Liver (tissue), 8 donors: ENCODE measurements at regions not wholly inside any gene's neighbourhood (a gene's known extent, or its start where the extent isn't known, plus 50 kb on each side); places are given as distances from the start of the nearest gene placed in this dataset.

Experiments
- DNase-seq: peaks from one replicate; pipeline ENCODE4 v3.0.0-alpha.2; 2017; ENCODE audit warnings: low spot score
- H3K27ac ChIP-seq, 2 donors: one replicate each; pipeline ENCODE4 v1.7.0; 2013; ENCODE audit warnings: inconsistent platforms in 2 of 2, low read length in 2 of 2, control low read depth in 1 of 2, low read depth in 1 of 2, mild to moderate bottlenecking in 1 of 2
- H3K27me3 ChIP-seq, 4 donors: one replicate each; pipeline versions ENCODE4 v1.6.1 to v1.7.0; 2013; ENCODE audit warnings: low read length in 3 of 4, inconsistent platforms in 1 of 4, mild to moderate bottlenecking in 1 of 4, moderate library complexity in 1 of 4; ENCODE audit not compliant: control insufficient read depth in 4 of 4, insufficient read depth in 4 of 4
- H3K36me3 ChIP-seq, 4 donors: one replicate each; pipeline versions ENCODE4 v1.6.1 to v1.7.0; 2013; ENCODE audit warnings: low read length in 3 of 4, mild to moderate bottlenecking in 3 of 4, low read depth in 1 of 4, moderate library complexity in 1 of 4; ENCODE audit not compliant: control insufficient read depth in 4 of 4, insufficient read depth in 3 of 4
- H3K4me1 ChIP-seq, 4 donors: one replicate each; pipeline versions ENCODE4 v1.6.1 to v1.7.0; 2013; ENCODE audit warnings: low read length in 3 of 4, mild to moderate bottlenecking in 3 of 4, moderate library complexity in 1 of 4; ENCODE audit not compliant: control insufficient read depth in 4 of 4, insufficient read depth in 4 of 4
- H3K4me3 ChIP-seq, 3 donors: one replicate each; pipeline versions ENCODE4 v1.6.1 to v1.7.0; 2013; ENCODE audit warnings: low read length in 3 of 3, control low read depth in 1 of 3, low read depth in 1 of 3, mild to moderate bottlenecking in 1 of 3
- H3K9ac ChIP-seq, 2 donors: one replicate each; pipeline ENCODE4 v1.7.0; 2013; ENCODE audit warnings: low read length in 2 of 2, mild to moderate bottlenecking in 2 of 2, moderate library complexity in 2 of 2, control low read depth in 1 of 2, low read depth in 1 of 2
- H3K9me3 ChIP-seq, 4 donors: one replicate each; pipeline versions ENCODE4 v1.6.1 to v1.7.0; 2013; ENCODE audit warnings: low read length in 3 of 4; ENCODE audit not compliant: control insufficient read depth in 4 of 4
- EGR1 ChIP-seq, 2 donors: IDR thresholded peaks; 2 replicates each; pipeline ENCODE4 v1.6.1; 2016 to 2018; ENCODE audit warnings: antibody characterized with exemption in 2 of 2, low read depth in 2 of 2
- FOXA1 ChIP-seq: IDR thresholded peaks from 2 replicates; pipeline ENCODE4 v1.6.1; 2016; ENCODE audit warnings: antibody characterized with exemption
- FOXA2 ChIP-seq: IDR thresholded peaks from 2 replicates; pipeline ENCODE4 v1.6.1; 2016; ENCODE audit warnings: antibody characterized with exemption
- GABPA ChIP-seq, 2 donors: IDR thresholded peaks in 1 of 2; conservative IDR thresholded peaks in 1 of 2; 2 replicates each; pipeline ENCODE4 v1.6.1; 2016; ENCODE audit warnings: antibody characterized with exemption in 2 of 2, mild to moderate bottlenecking in 1 of 2, moderate library complexity in 1 of 2
- HNF4A ChIP-seq, 2 donors: conservative IDR thresholded peaks; 2 replicates each; pipeline ENCODE4 v1.6.1; 2016; ENCODE audit warnings: antibody characterized with exemption in 2 of 2, mild to moderate bottlenecking in 2 of 2
- HNF4G ChIP-seq: IDR thresholded peaks from 2 replicates; pipeline ENCODE4 v1.6.1; 2016; ENCODE audit warnings: antibody characterized with exemption
- JUND ChIP-seq, 2 donors: IDR thresholded peaks; 2 replicates each; pipeline ENCODE4 v1.6.1; 2016; ENCODE audit warnings: antibody characterized with exemption in 2 of 2
- NR2F2 ChIP-seq: IDR thresholded peaks from 2 replicates; pipeline ENCODE4 v1.6.1; 2016; ENCODE audit warnings: antibody characterized with exemption
- RAD21 ChIP-seq, 2 donors: IDR thresholded peaks; 2 replicates each; pipeline ENCODE4 v1.6.1; 2016; ENCODE audit warnings: antibody characterized with exemption in 2 of 2, mild to moderate bottlenecking in 2 of 2
- RXRA ChIP-seq, 2 donors: IDR thresholded peaks; 2 replicates each; pipeline ENCODE4 v1.6.1; 2017 to 2018; ENCODE audit warnings: antibody characterized with exemption in 2 of 2, mild to moderate bottlenecking in 1 of 2
- SP1 ChIP-seq: IDR thresholded peaks from 2 replicates; pipeline ENCODE4 v1.6.1; 2018; ENCODE audit warnings: antibody characterized with exemption, mild to moderate bottlenecking
- TAF1 ChIP-seq: conservative IDR thresholded peaks from 2 replicates; pipeline ENCODE4 v1.6.1; 2016; ENCODE audit warnings: antibody characterized with exemption, mild to moderate bottlenecking
- YY1 ChIP-seq: IDR thresholded peaks from 2 replicates; pipeline ENCODE4 v1.6.1; 2016; ENCODE audit warnings: antibody characterized with exemption, mild to moderate bottlenecking
- WGBS: extraction: QIAGEN DNeasy Blood & Tissue Kit; methylation state at CpG from one replicate; pipeline ENCODE4 v1.1.7; 2013; 5-methylcytosine and 5-hydroxymethylcytosine counted together
- TF ChIP-seq, protein P1 (sequence below): IDR thresholded peaks from 2 replicates; pipeline ENCODE4 v1.6.1; 2016; ENCODE audit warnings: antibody characterized with exemption, mild to moderate bottlenecking
- TF ChIP-seq, protein P2 (sequence below): IDR thresholded peaks from 2 replicates; pipeline ENCODE4 v1.6.1; 2016; ENCODE audit warnings: antibody characterized with exemption
- TF ChIP-seq, protein P3 (sequence below): fragments of 150-350 bp; IDR thresholded peaks from 2 replicates; pipeline ENCODE4 v1.5.1; 2017; ENCODE audit warnings: improper control_type of control experiment, low read depth, low read length; ENCODE audit not compliant: missing input control
- TF ChIP-seq, protein P4 (sequence below): IDR thresholded peaks from 2 replicates; pipeline ENCODE4 v1.6.1; 2016; ENCODE audit warnings: antibody characterized with exemption
- TF ChIP-seq, protein P5 (sequence below): IDR thresholded peaks from 2 replicates; pipeline ENCODE4 v1.6.1; 2016; ENCODE audit warnings: antibody characterized with exemption
- donor health status: healthy.
- donor health status: healthy.
- donor health status: healthy.
- donor health status: healthy.
- donor health status: healthy.

DNA sequence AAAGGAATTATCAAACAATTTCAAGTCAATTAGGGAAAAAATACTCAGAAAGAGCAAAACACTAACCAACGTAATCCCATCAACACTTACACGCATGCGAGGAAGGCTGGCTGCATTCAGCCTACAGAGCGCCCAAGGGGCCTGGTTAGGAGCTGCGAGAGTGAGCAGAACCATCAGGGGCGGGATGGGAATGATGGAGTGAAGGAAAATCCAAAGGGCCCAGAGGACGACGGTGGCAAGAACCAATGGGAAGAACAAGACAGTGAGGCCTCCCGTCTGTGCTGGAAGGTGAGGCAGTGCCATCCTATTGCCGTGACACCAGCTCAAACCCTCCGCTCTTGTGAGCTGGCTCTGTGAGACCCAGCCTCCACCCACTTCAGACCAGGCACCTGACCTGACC lies 253.0 kb downstream of the IRS2 start:
- Histone ChIP-seq H3K27me3 (no peaks in the 10 kb centered on the region), H3K4me1 (no peaks in the 10 kb centered on the region), H3K36me3 (no peaks in the 10 kb centered on the region), H3K4me3 (no peak overlapping the region), H3K9me3 (no peaks in the 10 kb centered on the region), H3K27ac (no peak overlapping the region), H3K9ac (no peak overlapping the region)
- 96% methylated on average over 11 of the region's 11 CpGs for WGBS
- no peak for TF ChIP-seq RXRA (IDR thresholded peaks at IDR 0.05)
- no peak for DNase-seq

DNA sequence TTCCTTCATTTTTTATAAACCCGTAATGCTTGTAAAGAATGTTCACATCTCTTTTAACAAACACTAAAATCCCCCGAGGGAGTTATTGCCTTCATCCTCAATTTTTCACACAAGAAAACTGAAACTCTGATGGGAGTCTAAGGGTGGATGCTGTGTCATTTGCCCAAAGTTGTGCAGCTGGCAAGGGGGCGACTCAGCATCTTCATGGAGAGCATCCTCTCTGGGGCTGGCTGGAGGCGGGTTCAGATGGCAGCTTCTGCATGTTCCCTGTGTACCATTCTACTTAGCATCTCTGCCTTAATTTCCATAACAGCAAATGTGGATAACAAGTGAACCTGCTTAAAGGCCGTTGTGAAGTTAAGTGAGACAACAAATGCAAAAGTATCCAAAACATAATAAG lies 256.4 kb downstream of the IRS2 start:
- no peaks in the 10 kb centered on the region for H3K4me1 ChIP-seq
- H3K27ac ChIP-seq = no peak overlapping the region
- H3K27me3 ChIP-seq = no peaks in the 10 kb centered on the region
- H3K9me3 ChIP-seq = no peaks in the 10 kb centered on the region
- H3K4me3 ChIP-seq = no peak overlapping the region
- WGBS = 93% methylated on average over 5 of the region's 5 CpGs
- TF ChIP-seq, protein P1, sequence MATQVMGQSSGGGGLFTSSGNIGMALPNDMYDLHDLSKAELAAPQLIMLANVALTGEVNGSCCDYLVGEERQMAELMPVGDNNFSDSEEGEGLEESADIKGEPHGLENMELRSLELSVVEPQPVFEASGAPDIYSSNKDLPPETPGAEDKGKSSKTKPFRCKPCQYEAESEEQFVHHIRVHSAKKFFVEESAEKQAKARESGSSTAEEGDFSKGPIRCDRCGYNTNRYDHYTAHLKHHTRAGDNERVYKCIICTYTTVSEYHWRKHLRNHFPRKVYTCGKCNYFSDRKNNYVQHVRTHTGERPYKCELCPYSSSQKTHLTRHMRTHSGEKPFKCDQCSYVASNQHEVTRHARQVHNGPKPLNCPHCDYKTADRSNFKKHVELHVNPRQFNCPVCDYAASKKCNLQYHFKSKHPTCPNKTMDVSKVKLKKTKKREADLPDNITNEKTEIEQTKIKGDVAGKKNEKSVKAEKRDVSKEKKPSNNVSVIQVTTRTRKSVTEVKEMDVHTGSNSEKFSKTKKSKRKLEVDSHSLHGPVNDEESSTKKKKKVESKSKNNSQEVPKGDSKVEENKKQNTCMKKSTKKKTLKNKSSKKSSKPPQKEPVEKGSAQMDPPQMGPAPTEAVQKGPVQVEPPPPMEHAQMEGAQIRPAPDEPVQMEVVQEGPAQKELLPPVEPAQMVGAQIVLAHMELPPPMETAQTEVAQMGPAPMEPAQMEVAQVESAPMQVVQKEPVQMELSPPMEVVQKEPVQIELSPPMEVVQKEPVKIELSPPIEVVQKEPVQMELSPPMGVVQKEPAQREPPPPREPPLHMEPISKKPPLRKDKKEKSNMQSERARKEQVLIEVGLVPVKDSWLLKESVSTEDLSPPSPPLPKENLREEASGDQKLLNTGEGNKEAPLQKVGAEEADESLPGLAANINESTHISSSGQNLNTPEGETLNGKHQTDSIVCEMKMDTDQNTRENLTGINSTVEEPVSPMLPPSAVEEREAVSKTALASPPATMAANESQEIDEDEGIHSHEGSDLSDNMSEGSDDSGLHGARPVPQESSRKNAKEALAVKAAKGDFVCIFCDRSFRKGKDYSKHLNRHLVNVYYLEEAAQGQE = no peak
- TF ChIP-seq TAF1 = no peak
- TF ChIP-seq, protein P2, sequence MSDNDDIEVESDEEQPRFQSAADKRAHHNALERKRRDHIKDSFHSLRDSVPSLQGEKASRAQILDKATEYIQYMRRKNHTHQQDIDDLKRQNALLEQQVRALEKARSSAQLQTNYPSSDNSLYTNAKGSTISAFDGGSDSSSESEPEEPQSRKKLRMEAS = no peak
- TF ChIP-seq, protein P3, sequence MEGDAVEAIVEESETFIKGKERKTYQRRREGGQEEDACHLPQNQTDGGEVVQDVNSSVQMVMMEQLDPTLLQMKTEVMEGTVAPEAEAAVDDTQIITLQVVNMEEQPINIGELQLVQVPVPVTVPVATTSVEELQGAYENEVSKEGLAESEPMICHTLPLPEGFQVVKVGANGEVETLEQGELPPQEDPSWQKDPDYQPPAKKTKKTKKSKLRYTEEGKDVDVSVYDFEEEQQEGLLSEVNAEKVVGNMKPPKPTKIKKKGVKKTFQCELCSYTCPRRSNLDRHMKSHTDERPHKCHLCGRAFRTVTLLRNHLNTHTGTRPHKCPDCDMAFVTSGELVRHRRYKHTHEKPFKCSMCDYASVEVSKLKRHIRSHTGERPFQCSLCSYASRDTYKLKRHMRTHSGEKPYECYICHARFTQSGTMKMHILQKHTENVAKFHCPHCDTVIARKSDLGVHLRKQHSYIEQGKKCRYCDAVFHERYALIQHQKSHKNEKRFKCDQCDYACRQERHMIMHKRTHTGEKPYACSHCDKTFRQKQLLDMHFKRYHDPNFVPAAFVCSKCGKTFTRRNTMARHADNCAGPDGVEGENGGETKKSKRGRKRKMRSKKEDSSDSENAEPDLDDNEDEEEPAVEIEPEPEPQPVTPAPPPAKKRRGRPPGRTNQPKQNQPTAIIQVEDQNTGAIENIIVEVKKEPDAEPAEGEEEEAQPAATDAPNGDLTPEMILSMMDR = no peak
- TF ChIP-seq JUND (IDR thresholded peaks at IDR 0.05) = no peak
- TF ChIP-seq GABPA (IDR thresholded peaks at IDR 0.05 in 1 of 2, conservative IDR thresholded peaks at IDR 0.05 in 1 of 2) = no peak
- TF ChIP-seq RXRA (IDR thresholded peaks at IDR 0.05) = no peak
- TF ChIP-seq HNF4G = no peak
- TF ChIP-seq, protein P4, sequence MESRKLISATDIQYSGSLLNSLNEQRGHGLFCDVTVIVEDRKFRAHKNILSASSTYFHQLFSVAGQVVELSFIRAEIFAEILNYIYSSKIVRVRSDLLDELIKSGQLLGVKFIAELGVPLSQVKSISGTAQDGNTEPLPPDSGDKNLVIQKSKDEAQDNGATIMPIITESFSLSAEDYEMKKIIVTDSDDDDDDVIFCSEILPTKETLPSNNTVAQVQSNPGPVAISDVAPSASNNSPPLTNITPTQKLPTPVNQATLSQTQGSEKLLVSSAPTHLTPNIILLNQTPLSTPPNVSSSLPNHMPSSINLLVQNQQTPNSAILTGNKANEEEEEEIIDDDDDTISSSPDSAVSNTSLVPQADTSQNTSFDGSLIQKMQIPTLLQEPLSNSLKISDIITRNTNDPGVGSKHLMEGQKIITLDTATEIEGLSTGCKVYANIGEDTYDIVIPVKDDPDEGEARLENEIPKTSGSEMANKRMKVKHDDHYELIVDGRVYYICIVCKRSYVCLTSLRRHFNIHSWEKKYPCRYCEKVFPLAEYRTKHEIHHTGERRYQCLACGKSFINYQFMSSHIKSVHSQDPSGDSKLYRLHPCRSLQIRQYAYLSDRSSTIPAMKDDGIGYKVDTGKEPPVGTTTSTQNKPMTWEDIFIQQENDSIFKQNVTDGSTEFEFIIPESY = no peak
- TF ChIP-seq FOXA1 = no peak
- TF ChIP-seq YY1 = no peak
- TF ChIP-seq EGR1 (IDR thresholded peaks at IDR 0.05; ENCODE audit: low read depth in 2 of 2) = no peak
- no peak for TF ChIP-seq HNF4A (conservative IDR thresholded peaks at IDR 0.05)
- no peak for TF ChIP-seq FOXA2
- TF ChIP-seq, protein P5, sequence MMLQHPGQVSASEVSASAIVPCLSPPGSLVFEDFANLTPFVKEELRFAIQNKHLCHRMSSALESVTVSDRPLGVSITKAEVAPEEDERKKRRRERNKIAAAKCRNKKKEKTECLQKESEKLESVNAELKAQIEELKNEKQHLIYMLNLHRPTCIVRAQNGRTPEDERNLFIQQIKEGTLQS = no peak
- no peak for TF ChIP-seq NR2F2
- no peak for TF ChIP-seq RAD21 (IDR thresholded peaks at IDR 0.05)
- TF ChIP-seq SP1 = no peak
- H3K9ac ChIP-seq = no peak overlapping the region
- DNase-seq = no peak
- H3K36me3 ChIP-seq = no peaks in the 10 kb centered on the region
